Thyroid gland (tissue), 4 donors: ENCODE measurements at regions not wholly inside any gene's neighbourhood (a gene's known extent, or its start where the extent isn't known, plus 50 kb on each side); places are given as distances from the start of the nearest gene placed in this dataset.

Source experiments
- DNase-seq, 2 donors: peaks; one replicate each; pipeline ENCODE4 v3.0.0-alpha.2; 2019
- H3K27ac ChIP-seq, 3 donors: fragments of 200-600 bp; sonication (generic); 1 replicate in 2 of 3; 2 replicates in 1 of 3; pipeline ENCODE4 v1.5.1; 2016 to 2019; ENCODE audit warnings: mild to moderate bottlenecking in 1 of 3, moderate library complexity in 1 of 3
- H3K27me3 ChIP-seq: fragments of 200-600 bp; sonication (generic); one replicate; pipeline ENCODE4 v1.5.1; 2019
- H3K36me3 ChIP-seq, 2 donors: fragments of 200-600 bp; sonication (generic); one replicate each; pipeline ENCODE4 v1.5.1; 2016 to 2019
- H3K4me1 ChIP-seq, 2 donors: fragments of 200-600 bp; sonication (generic); one replicate each; pipeline ENCODE4 v1.5.1; 2017 to 2019
- H3K4me3 ChIP-seq, 3 donors: fragments of 200-600 bp; sonication (generic); replicated peaks in 1 of 3; 1 replicate in 2 of 3; 2 replicates in 1 of 3; pipeline ENCODE4 v1.5.1; 2016; ENCODE audit warnings: mild to moderate bottlenecking in 1 of 3
- H3K9me3 ChIP-seq: fragments of 200-600 bp; sonication (generic); one replicate; pipeline ENCODE4 v1.5.1; 2017
- CTCF ChIP-seq, 6 experiments: fragments of 200-600 bp in 3 of 6; fragments of 450-650 bp in 3 of 6; sonication (generic) in 3 of 6; IDR thresholded peaks; one replicate each; pipeline ENCODE4 v1.5.1; 2016 to 2019; ENCODE audit warnings: antibody characterized with exemption in 6 of 6, mild to moderate bottlenecking in 2 of 6, inconsistent platforms in 1 of 6, moderate library complexity in 1 of 6
- POLR2A ChIP-seq, 2 donors: fragments of 450-650 bp; IDR thresholded peaks; one replicate each; pipeline ENCODE4 v1.6.1; 2017; ENCODE audit warnings: antibody characterized with exemption in 2 of 2, mild to moderate bottlenecking in 2 of 2, moderate library complexity in 1 of 2
- WGBS, 2 donors: methylation state at CpG; one replicate each; pipeline ENCODE4 v1.1.5; 2017; 5-methylcytosine and 5-hydroxymethylcytosine counted together
- intact Hi-C: fragments of 100-400 bp; cut with DNase I; formaldehyde crosslinking; loops from one replicate; pipeline ENCODE4 v1.15.1; 2023

GRCh38 chr12:127650626-127651025 lies 616.3 kb upstream of the TMEM132C start:
- H3K27me3 ChIP-seq = no peaks in the 10 kb centered on the region
- intact Hi-C loops = no loop called here
- 65 to 69% methylated on average over 5 of the region's 5 CpGs for WGBS, 2 donors
- TF ChIP-seq CTCF (IDR thresholded peaks at IDR 0.05) (no peak), POLR2A (IDR thresholded peaks at IDR 0.05) (no peak)
- H3K4me1 ChIP-seq = no peaks in the 10 kb centered on the region
- H3K4me3 ChIP-seq = no peak overlapping the region
- H3K36me3 ChIP-seq = no peaks in the 10 kb centered on the region
- no peak overlapping the region for H3K27ac ChIP-seq
- no peaks in the 10 kb centered on the region for H3K9me3 ChIP-seq
- no peak for DNase-seq

DNA sequence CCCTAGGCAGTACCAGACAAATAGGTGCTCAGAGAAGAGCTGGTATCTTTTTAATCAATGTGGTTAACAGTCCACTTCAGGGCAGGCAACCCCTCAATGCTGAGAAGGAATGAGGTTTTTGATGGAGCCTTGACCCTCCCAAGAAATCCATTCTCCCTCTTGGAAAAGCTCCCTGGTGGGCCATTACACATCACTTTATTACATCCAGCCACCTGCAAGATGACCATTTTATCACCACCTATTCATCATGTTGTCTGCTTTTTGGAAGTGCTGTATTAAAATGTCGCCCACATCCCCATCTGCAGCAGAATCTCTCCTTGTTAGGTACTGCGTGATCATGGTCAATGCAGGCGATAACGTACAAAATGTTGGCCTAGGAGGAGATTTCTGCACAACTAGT lies 614.7 kb upstream of the TMEM132C start:
- Histone ChIP-seq H3K36me3 (no peaks in the 10 kb centered on the region), H3K27me3 (no peaks in the 10 kb centered on the region), H3K4me3 (no peak overlapping the region), H3K9me3 (no peaks in the 10 kb centered on the region), H3K27ac (no peak overlapping the region), H3K4me1 (no peaks in the 10 kb centered on the region)
- 98 to 99% methylated on average over 4 of the region's 4 CpGs for WGBS, 2 donors
- intact Hi-C loops = no loop called here
- DNase-seq = no peak
- no peak for TF ChIP-seq CTCF (IDR thresholded peaks at IDR 0.05)
- TF ChIP-seq POLR2A (IDR thresholded peaks at IDR 0.05) = no peak

DNA sequence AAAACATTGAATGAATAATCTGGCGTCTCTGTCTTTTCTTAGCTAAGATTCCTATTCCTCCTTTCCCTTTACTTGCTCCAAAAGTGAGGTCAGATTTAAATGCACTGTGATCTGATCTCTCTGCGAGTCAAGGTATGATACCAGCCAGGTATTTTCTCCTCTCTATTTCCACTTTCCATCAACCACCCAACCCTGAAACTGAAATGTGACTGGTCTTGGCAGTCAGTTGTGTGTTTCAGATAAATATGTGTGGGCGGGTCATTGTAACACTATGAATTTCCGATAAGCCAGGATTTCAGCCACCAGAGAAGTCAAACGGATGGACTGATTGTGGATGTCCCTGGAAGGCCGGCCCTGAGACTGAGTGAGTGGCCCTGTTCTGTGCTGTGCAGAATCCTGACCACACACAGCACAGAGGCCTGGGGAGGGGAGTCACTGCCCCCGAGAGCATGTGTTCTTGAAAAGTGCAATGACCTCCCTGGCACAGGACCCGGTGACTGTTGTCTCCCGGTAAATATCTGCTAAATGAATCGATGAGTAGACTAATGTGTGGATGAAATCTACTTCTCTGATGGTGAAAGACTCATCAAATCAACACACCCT lies 612.5 kb upstream of the TMEM132C start:
- Histone ChIP-seq H3K27ac (no peak overlapping the region), H3K36me3 (no peaks in the 10 kb centered on the region), H3K9me3 (no peaks in the 10 kb centered on the region), H3K4me1 (no peaks in the 10 kb centered on the region), H3K27me3 (no peaks in the 10 kb centered on the region), H3K4me3 (no peak overlapping the region)
- TF ChIP-seq CTCF (IDR thresholded peaks at IDR 0.05) (no peak), POLR2A (IDR thresholded peaks at IDR 0.05) (no peak)
- 85 to 91% methylated on average over 8 to 10 of the region's 10 CpGs for WGBS, 2 donors
- intact Hi-C loops = no loop called here
- DNase-seq = no peak

DNA sequence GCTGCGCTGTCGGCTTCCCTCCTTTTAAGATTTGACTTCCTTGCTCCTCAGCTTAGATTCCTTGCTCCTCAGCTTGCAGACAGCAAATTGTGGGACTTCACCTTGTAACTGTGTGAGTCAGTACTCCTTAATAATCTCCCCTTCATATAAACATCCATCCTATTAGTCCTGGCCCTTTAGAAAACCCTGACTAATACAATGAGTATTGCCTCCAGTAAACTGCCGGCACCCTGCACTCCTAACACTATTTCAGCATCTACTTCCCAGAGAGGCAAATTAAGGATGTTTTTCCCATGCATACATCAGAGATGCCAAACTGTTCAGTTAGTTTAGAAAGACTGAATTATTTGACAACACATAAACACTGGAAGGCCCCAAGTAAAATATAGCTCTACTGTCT lies 611.3 kb upstream of the TMEM132C start:
- DNase-seq = no peak
- Histone ChIP-seq H3K4me1 (no peaks in the 10 kb centered on the region), H3K36me3 (no peaks in the 10 kb centered on the region), H3K27me3 (no peaks in the 10 kb centered on the region), H3K9me3 (no peaks in the 10 kb centered on the region), H3K27ac (no peak overlapping the region), H3K4me3 (no peak overlapping the region)
- 88 to 97% methylated on average over 3 of the region's 3 CpGs for WGBS, 2 donors
- intact Hi-C loops = no loop called here
- TF ChIP-seq CTCF (IDR thresholded peaks at IDR 0.05) = no peak
- TF ChIP-seq POLR2A (IDR thresholded peaks at IDR 0.05) = no peak

- TF ChIP-seq CTCF (IDR thresholded peaks at IDR 0.05) = no peak
- no peak for TF ChIP-seq POLR2A (IDR thresholded peaks at IDR 0.05)
- H3K27ac ChIP-seq = no peak overlapping the region
- 64 to 66% methylated on average over 3 of the region's 3 CpGs for WGBS, 2 donors
- no peak overlapping the region for H3K4me3 ChIP-seq
- DNase-seq = no peak
- H3K36me3 ChIP-seq = no peaks in the 10 kb centered on the region
- H3K27me3 ChIP-seq = no peaks in the 10 kb centered on the region
- intact Hi-C loops = no loop called here
- H3K4me1 ChIP-seq = no peaks in the 10 kb centered on the region
- H3K9me3 ChIP-seq = no peaks in the 10 kb centered on the region
Measured at GRCh38 chr12:127656266-127656665, 610.7 kb upstream of the TMEM132C start.
